Mesothelial cell of epicardium (in vitro differentiated cells): ENCODE measurements at regions not wholly inside any gene's neighbourhood (a gene's known extent, or its start where the extent isn't known, plus 50 kb on each side); places are given as distances from the start of the nearest gene placed in this dataset.

ENCODE experiments used
- DNase-seq, 2 experiments: peaks; one replicate each; pipeline ENCODE4 v3.0.0; 2021; ENCODE audit warnings: low spot score in 2 of 2; ENCODE audit not compliant: unreplicated experiment in 2 of 2
- H3K27ac Mint-ChIP-seq: 2 replicates; pipeline ENCODE4 v1.8.0; 2021; ENCODE audit warnings: mixed read lengths
- H3K27me3 Mint-ChIP-seq: 2 replicates; pipeline ENCODE4 v1.8.0; 2021; ENCODE audit warnings: low read depth, mixed read lengths
- H3K36me3 Mint-ChIP-seq: 2 replicates; pipeline ENCODE4 v1.8.0; 2021; ENCODE audit warnings: mixed read lengths
- H3K4me1 Mint-ChIP-seq: 2 replicates; pipeline ENCODE4 v1.8.0; 2021; ENCODE audit warnings: mixed read lengths
- H3K4me3 Mint-ChIP-seq: 2 replicates; pipeline ENCODE4 v1.8.0; 2021; ENCODE audit warnings: mild to moderate bottlenecking, moderate library complexity, mixed read lengths
- H3K9me3 Mint-ChIP-seq: 2 replicates; pipeline ENCODE4 v1.8.0; 2021; ENCODE audit warnings: mixed read lengths
- TF ChIP-seq, protein P1 (sequence below): fragments of 200-600 bp; sonication (generic); IDR thresholded peaks from one replicate; pipeline ENCODE4 v1.5.0; 2021; ENCODE audit warnings: antibody characterized with exemption; ENCODE audit not compliant: unreplicated experiment

DNA sequence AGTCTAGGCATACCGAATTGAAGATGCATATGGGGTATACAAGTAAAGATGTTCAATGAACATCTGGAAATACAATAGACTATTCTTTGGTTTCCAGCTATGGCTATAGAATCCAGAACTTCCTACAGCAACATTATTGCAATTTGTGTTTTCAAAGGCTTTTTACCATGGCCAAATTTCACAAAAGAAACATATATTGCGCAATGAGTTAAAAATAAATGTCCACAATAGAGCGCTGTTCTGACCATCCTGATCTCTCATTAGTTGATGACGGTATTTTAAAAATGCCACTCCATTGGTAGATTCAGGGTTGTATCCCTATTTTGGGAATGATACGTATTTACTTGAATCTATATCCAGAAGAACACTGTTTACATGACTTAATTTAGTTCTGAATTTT, 139.2 kb downstream of the LINC00632 start:
- no peak overlapping the region for H3K27ac Mint-ChIP-seq
- H3K4me1 Mint-ChIP-seq, result no peaks in the 10 kb centered on the region
- peaks cover 19% of the 10 kb centered on the region for H3K9me3 Mint-ChIP-seq
- H3K27me3 Mint-ChIP-seq, result no peaks in the 10 kb centered on the region
- H3K4me3 Mint-ChIP-seq, result no peak overlapping the region
- TF ChIP-seq, protein P1, sequence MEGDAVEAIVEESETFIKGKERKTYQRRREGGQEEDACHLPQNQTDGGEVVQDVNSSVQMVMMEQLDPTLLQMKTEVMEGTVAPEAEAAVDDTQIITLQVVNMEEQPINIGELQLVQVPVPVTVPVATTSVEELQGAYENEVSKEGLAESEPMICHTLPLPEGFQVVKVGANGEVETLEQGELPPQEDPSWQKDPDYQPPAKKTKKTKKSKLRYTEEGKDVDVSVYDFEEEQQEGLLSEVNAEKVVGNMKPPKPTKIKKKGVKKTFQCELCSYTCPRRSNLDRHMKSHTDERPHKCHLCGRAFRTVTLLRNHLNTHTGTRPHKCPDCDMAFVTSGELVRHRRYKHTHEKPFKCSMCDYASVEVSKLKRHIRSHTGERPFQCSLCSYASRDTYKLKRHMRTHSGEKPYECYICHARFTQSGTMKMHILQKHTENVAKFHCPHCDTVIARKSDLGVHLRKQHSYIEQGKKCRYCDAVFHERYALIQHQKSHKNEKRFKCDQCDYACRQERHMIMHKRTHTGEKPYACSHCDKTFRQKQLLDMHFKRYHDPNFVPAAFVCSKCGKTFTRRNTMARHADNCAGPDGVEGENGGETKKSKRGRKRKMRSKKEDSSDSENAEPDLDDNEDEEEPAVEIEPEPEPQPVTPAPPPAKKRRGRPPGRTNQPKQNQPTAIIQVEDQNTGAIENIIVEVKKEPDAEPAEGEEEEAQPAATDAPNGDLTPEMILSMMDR, result no peak
- no peaks in the 10 kb centered on the region for H3K36me3 Mint-ChIP-seq
- DNase-seq, result no peak

GRCh38 chrX:140860718-140861117, 141.7 kb upstream of the SPANXB1 start:
- no peaks in the 10 kb centered on the region for H3K27me3 Mint-ChIP-seq
- H3K9me3 Mint-ChIP-seq, result peaks cover 48% of the 10 kb centered on the region
- DNase-seq, result no peak
- TF ChIP-seq, protein P1, result no peak
- H3K27ac Mint-ChIP-seq, result no peak overlapping the region
- H3K36me3 Mint-ChIP-seq, result no peaks in the 10 kb centered on the region
- H3K4me1 Mint-ChIP-seq, result no peaks in the 10 kb centered on the region
- no peak overlapping the region for H3K4me3 Mint-ChIP-seq

DNA sequence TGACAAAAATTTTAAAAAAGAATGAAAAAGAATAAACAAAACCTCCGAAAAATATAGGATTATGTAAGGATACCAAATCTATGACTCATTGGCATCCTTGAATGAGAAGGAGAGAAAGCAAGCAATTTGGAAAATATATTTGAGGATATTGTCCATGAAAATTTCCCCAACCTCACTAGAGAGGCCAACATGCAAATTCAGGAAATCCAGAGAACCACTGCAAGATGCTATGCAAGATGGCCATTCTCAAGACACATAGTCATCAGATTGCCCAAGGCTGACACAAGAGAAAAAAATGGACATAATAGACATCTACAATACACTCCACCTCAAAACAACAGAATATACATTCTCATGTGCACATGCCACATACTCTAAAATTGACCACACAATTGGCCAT, 135.9 kb upstream of the SPANXB1 start:
- Mint-ChIP-seq H3K9me3 (peaks cover 62% of the 10 kb centered on the region), H3K4me1 (no peaks in the 10 kb centered on the region), H3K36me3 (no peaks in the 10 kb centered on the region), H3K27ac (no peak overlapping the region), H3K4me3 (no peak overlapping the region), H3K27me3 (no peaks in the 10 kb centered on the region)
- TF ChIP-seq, protein P1, result no peak
- no peak for DNase-seq

GRCh38 chrX:140912606-140913005, 89.8 kb upstream of the SPANXB1 start:
- DNase-seq, result no peak
- Mint-ChIP-seq H3K4me3 (no peak overlapping the region), H3K36me3 (no peaks in the 10 kb centered on the region), H3K4me1 (peaks cover 15% of the 10 kb centered on the region), H3K27me3 (no peaks in the 10 kb centered on the region), H3K9me3 (peaks cover 31% of the 10 kb centered on the region), H3K27ac (no peak overlapping the region)
- TF ChIP-seq, protein P1, result no peak

GRCh38 chrX:140913802-140914501, 88.4 kb upstream of the SPANXB1 start:
- H3K4me1 Mint-ChIP-seq, result peaks cover 23% of the 10 kb centered on the region
- H3K27me3 Mint-ChIP-seq, result no peaks in the 10 kb centered on the region
- no peaks in the 10 kb centered on the region for H3K36me3 Mint-ChIP-seq
- TF ChIP-seq, protein P1, result no peak
- no peak overlapping the region for H3K4me3 Mint-ChIP-seq
- peaks cover 32% of the 10 kb centered on the region for H3K9me3 Mint-ChIP-seq
- no peak for DNase-seq
- H3K27ac Mint-ChIP-seq, result no peak overlapping the region
